Esophagus squamous epithelium (tissue), 5 donors: ENCODE measurements at regions not wholly inside any gene's neighbourhood (a gene's known extent, or its start where the extent isn't known, plus 50 kb on each side); places are given as distances from the start of the nearest gene placed in this dataset.

Experiments
- DNase-seq: peaks from one replicate; lab custom pipeline; 2025; lab: John Stamatoyannopoulos, UW
- H3K27ac ChIP-seq, 4 donors: fragments of 200-600 bp; sonication (generic); one replicate each; pipeline ENCODE4 v1.5.1; 2016 to 2019; ENCODE audit warnings: mild to moderate bottlenecking in 1 of 4
- H3K27me3 ChIP-seq, 4 donors: fragments of 200-600 bp; sonication (generic); 1 replicate in 3 of 4; 2 replicates in 1 of 4; pipeline versions ENCODE4 v1.5.1 to v1.6.0; 2017 to 2021; ENCODE audit warnings: antibody characterized with exemption in 1 of 4
- H3K36me3 ChIP-seq, 3 donors: fragments of 200-600 bp; sonication (generic); one replicate each; pipeline ENCODE4 v1.5.1; 2016 to 2019
- H3K4me1 ChIP-seq, 3 donors: fragments of 200-600 bp; sonication (generic); one replicate each; pipeline ENCODE4 v1.5.1; 2017 to 2019
- H3K4me3 ChIP-seq, 4 donors: fragments of 200-600 bp; sonication (generic); 1 replicate in 3 of 4; 2 replicates in 1 of 4; pipeline ENCODE4 v1.5.1; 2016 to 2019; ENCODE audit warnings: mild to moderate bottlenecking in 2 of 4, moderate library complexity in 1 of 4
- H3K9me3 ChIP-seq, 3 donors: fragments of 200-600 bp; sonication (generic); one replicate each; pipeline ENCODE4 v1.5.1; 2016 to 2019
- POLR2A ChIP-seq, 4 donors: fragments of 450-650 bp; IDR thresholded peaks; one replicate each; pipeline ENCODE4 v1.6.1; 2017; ENCODE audit warnings: antibody characterized with exemption in 4 of 4, mild to moderate bottlenecking in 4 of 4, moderate library complexity in 3 of 4
- WGBS, 2 donors: methylation state at CpG; one replicate each; pipeline ENCODE4 v1.1.5; 2018; 5-methylcytosine and 5-hydroxymethylcytosine counted together
- intact Hi-C: fragments of 100-400 bp; cut with DNase I; formaldehyde crosslinking; loops from one replicate; pipeline ENCODE4 v1.15.0; 2022
- TF ChIP-seq, protein P1 (sequence below), 6 experiments: fragments of 450-650 bp in 4 of 6; fragments of 200-600 bp in 2 of 6; sonication (generic) in 2 of 6; IDR thresholded peaks; one replicate each; pipeline ENCODE4 v1.5.1; 2016 to 2019; ENCODE audit warnings: antibody characterized with exemption in 6 of 6, mild to moderate bottlenecking in 4 of 6, moderate library complexity in 4 of 6
- donor health status: DM: yes; HTN: yes; CAD: no.

DNA sequence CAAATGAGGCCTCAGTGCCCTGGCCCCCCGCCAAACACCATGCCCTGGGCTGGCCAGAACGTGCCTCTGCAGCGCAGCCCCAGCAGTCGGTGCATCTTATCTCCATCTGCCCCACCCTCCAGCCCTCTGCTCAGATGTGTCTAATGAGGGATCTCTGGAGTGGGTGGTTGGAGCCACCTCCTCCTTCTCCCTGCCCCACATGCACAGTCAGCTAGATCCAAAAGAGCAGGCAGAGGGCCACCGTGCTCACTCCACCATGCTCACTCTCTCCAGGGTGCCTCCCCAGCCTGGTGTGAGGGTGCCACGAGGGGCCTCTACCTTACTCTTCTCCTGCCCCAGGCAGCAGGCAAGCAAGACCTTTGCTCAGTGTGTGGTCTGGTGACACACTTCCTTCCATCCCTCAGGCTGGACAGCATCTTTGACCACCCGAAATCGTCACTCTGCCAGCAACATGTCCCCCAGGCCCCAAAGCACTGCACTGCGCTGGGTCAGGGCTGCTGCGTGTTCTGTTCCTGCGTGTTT, 266.1 kb upstream of the HDAC4 start:
- Histone ChIP-seq H3K4me3 (no peak overlapping the region), H3K4me1 (peaks cover 0 to 20% (median 6%) of the 10 kb centered on the region in 3 donors), H3K27ac (no peak overlapping the region), H3K9me3 (no peaks in the 10 kb centered on the region), H3K36me3 (no peaks in the 10 kb centered on the region), H3K27me3 (peaks cover 0 to 34% (median 0%) of the 10 kb centered on the region in 4 donors)
- no peak for DNase-seq
- no peak for TF ChIP-seq POLR2A (IDR thresholded peaks at IDR 0.05)
- TF ChIP-seq, protein P1, sequence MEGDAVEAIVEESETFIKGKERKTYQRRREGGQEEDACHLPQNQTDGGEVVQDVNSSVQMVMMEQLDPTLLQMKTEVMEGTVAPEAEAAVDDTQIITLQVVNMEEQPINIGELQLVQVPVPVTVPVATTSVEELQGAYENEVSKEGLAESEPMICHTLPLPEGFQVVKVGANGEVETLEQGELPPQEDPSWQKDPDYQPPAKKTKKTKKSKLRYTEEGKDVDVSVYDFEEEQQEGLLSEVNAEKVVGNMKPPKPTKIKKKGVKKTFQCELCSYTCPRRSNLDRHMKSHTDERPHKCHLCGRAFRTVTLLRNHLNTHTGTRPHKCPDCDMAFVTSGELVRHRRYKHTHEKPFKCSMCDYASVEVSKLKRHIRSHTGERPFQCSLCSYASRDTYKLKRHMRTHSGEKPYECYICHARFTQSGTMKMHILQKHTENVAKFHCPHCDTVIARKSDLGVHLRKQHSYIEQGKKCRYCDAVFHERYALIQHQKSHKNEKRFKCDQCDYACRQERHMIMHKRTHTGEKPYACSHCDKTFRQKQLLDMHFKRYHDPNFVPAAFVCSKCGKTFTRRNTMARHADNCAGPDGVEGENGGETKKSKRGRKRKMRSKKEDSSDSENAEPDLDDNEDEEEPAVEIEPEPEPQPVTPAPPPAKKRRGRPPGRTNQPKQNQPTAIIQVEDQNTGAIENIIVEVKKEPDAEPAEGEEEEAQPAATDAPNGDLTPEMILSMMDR (IDR thresholded peaks at IDR 0.05): no peak
- intact Hi-C loops: no loop called here
- 48 to 72% methylated on average over 5 to 11 of the region's 11 CpGs for WGBS, 2 donors

DNA sequence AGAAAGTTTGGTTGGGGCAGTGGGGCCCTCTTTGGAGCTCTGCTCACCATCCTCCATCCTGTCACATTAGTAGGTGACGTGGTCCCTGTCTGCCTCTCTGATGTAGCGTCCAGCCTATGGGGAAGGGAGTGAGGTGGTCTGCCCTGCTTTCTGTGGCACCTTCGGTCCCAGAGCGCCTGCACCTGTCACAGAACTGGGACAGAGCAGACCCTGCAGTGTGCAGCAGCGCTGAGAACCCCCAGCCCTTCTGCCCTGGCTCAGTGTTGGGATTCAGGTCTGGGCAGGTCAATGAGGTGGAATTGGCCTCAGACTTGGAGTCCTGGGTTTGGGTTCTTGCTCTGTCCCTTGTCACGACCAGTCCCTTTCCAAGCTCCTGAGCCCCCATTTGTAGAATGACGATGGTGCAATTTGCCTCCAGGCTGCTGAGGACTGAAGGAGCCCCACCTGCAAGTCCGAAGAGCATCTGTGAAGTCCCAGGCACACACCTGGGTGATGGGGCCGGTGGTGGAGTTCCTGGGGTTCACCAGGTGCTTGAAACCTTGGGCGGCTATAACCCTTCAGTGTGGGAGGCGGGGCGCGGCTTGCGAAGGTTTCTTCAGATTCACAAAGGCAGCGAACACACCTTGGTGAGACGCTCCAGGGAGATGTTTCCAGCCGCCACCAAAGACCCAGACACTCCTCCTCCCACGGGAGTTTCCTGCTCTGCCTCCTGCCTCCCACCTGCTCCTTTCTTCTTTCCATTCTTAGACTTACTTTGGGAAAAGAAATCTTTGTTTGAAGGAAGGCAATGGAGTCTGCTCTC, 265.4 kb upstream of the HDAC4 start:
- H3K4me3 ChIP-seq: no peak overlapping the region
- H3K27me3 ChIP-seq: peaks cover 0 to 41% (median 0%) of the 10 kb centered on the region in 4 donors
- no peak for TF ChIP-seq POLR2A (IDR thresholded peaks at IDR 0.05)
- TF ChIP-seq, protein P1 (IDR thresholded peaks at IDR 0.05): no peak
- H3K9me3 ChIP-seq: no peaks in the 10 kb centered on the region
- peaks cover 0 to 27% (median 13%) of the 10 kb centered on the region in 3 donors for H3K4me1 ChIP-seq
- no peak overlapping the region for H3K27ac ChIP-seq
- intact Hi-C loops: no loop called here
- no peaks in the 10 kb centered on the region for H3K36me3 ChIP-seq
- 47 to 67% methylated on average over 11 to 12 of the region's 18 CpGs for WGBS, 2 donors
- no peak for DNase-seq

DNA sequence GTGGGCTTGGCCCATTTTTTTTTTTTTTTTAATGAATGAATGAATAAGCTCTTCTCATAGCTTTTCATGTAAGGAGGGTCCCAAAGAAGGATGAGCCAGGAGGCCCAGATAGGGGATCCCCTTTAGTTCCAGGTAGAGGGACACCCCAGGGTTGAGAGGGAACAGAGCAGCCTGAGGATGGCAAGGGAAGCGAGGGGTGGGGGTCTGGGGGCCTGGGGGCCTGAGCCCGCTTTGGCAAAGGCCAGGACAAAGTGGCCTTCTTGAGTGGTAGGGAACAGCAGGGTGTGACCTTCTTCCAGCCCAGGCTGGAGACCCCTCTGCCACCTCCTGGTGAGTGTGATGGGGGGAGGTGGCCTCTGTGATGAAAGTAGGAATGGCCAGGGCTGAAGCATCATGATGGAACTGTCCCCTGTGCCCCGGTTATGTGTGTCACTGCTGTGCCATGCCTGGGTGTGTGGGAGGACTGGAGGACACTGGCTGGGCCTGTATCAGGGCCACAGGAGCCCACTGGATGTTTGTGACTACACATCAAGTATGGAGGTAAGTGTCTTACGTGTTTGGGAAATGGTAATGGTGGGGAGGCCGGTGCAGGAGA, 263.5 kb upstream of the HDAC4 start:
- peaks cover 0 to 56% (median 0%) of the 10 kb centered on the region in 4 donors for H3K27me3 ChIP-seq
- H3K9me3 ChIP-seq: no peaks in the 10 kb centered on the region
- intact Hi-C loops: no loop called here
- no peak for DNase-seq
- peaks cover 7 to 43% (median 19%) of the 10 kb centered on the region in 3 donors for H3K4me1 ChIP-seq
- no peak for TF ChIP-seq POLR2A (IDR thresholded peaks at IDR 0.05)
- TF ChIP-seq, protein P1 (IDR thresholded peaks at IDR 0.05): no peak
- H3K36me3 ChIP-seq: no peaks in the 10 kb centered on the region
- H3K27ac ChIP-seq: no peak overlapping the region
- H3K4me3 ChIP-seq: no peak overlapping the region
- WGBS, 2 donors: 81 to 94% methylated on average over 2 to 4 of the region's 5 CpGs

DNA sequence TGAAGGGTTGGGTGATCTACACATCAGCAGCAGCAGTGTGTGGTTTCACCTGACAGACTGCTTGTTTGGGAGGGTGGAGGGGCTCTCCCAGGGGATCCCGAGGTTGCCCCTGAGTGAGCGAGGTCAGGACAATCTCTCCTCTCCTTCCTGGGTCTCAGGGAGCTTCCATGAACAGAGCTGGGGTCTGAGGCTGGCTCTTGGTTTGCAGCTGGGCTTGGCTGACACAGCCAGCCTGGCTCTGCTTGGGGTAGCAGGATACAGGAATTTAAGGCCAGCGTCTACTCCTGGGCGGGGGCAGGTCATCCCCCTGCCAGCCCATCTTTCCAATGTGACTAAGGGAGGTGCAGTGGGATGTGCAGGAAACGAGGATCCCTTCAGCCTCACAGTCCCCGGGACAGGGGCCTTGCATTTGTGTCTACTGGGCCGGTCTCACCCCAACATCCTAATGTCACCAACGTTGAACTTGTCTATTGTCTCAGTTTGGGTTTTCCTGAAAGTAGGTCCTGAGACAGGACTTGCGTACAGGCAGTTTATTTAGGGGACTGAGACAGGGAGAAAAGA, 262.6 kb upstream of the HDAC4 start:
- no peaks in the 10 kb centered on the region for H3K9me3 ChIP-seq
- H3K4me1 ChIP-seq: peaks cover 7 to 43% (median 19%) of the 10 kb centered on the region in 3 donors
- no peak overlapping the region for H3K27ac ChIP-seq
- H3K4me3 ChIP-seq: no peak overlapping the region
- no peak for DNase-seq
- H3K36me3 ChIP-seq: no peaks in the 10 kb centered on the region
- H3K27me3 ChIP-seq: peaks cover 0 to 56% (median 0%) of the 10 kb centered on the region in 4 donors
- TF ChIP-seq POLR2A (IDR thresholded peaks at IDR 0.05): no peak
- TF ChIP-seq, protein P1 (IDR thresholded peaks at IDR 0.05): no peak
- 84 to 91% methylated on average over 4 to 7 of the region's 9 CpGs for WGBS, 2 donors
- intact Hi-C loops: no loop called here
